ENCODE measurements at regions not wholly inside any gene's neighbourhood (a gene's known extent, or its start where the extent isn't known, plus 50 kb on each side); places are given as distances from the start of the nearest gene placed in this dataset.

- TF ChIP-seq EZH2phosphoT487 (IDR thresholded peaks at IDR 0.05; ENCODE audit: borderline replicate concordance, low read depth, low read length) (no peak), CTCF (conservative IDR thresholded peaks at IDR 0.05; ENCODE audit: low read length) (peak; percentile 84)
- peak; percentile 77 for DNase-seq (ENCODE audit: low spot score)
- Histone ChIP-seq H3K4me2 (ENCODE audit: low read length) (peak overlapping the region; percentile 31; the same call in 1 of the 2 replicates), H2AFZ (ENCODE audit: low read length) (no peak overlapping the region; the same call in 1 of the 2 replicates), H3K79me2 (ENCODE audit: insufficient read depth, low read depth, low read length) (no peaks in the 10 kb centered on the region), H4K20me1 (ENCODE audit: insufficient read depth, low read length) (no peaks in the 10 kb centered on the region), H3K36me3 (ENCODE audit: insufficient read depth, low read length) (no peaks in the 10 kb centered on the region), H3K4me1 (ENCODE audit: insufficient read depth, low read length, poor library complexity, severe bottlenecking) (peaks cover 16% of the 10 kb centered on the region), H3K27ac (ENCODE audit: low read depth, low read length, poor library complexity, severe bottlenecking) (no peak overlapping the region), H3K4me3 (ENCODE audit: low read depth, low read length, poor library complexity, severe bottlenecking) (no peak overlapping the region), H3K9me3 (ENCODE audit: low read length) (no peaks in the 10 kb centered on the region), H3K9me2 (ENCODE audit: insufficient read depth, low read length) (no peaks in the 10 kb centered on the region)
- intact Hi-C loops (cut with micrococcal nuclease; ENCODE audit: unreplicated experiment): loop anchor here (10.0 kb wide), 1 partner anchor 250 kb away; no protein-coding TSS in a partner anchor
- ChIA-PET POLR2A (interaction anchor here (0.9 kb wide), 1 partner anchor 10 kb away, joined by 3 read pairs; no protein-coding TSS in a partner anchor), CTCF (ENCODE audit: unreplicated experiment) (interaction anchor here (0.7 to 1.4 kb wide), 2 partner anchors 16 to 19 kb away, joined by 3 to 4 read pairs; no protein-coding TSS in a partner anchor)
- BruUV-seq (replicated peaks): no TSS peak
Observed at GRCh38 chr9:78115073-78115472, 83.5 kb upstream of the GNAQ start.

GRCh38 chr9:78114581-78114980 is 83.0 kb upstream of the GNAQ start:
- TF ChIP-seq CTCF (conservative IDR thresholded peaks at IDR 0.05; ENCODE audit: low read length): no peak
- no peak for TF ChIP-seq EZH2phosphoT487 (IDR thresholded peaks at IDR 0.05; ENCODE audit: borderline replicate concordance, low read depth, low read length)
- Histone ChIP-seq H2AFZ (ENCODE audit: low read length) (no peak overlapping the region; the same call in 1 of the 2 replicates), H3K4me3 (ENCODE audit: low read depth, low read length, poor library complexity, severe bottlenecking) (no peak overlapping the region), H3K9me2 (ENCODE audit: insufficient read depth, low read length) (no peaks in the 10 kb centered on the region), H3K4me1 (ENCODE audit: insufficient read depth, low read length, poor library complexity, severe bottlenecking) (peaks cover 16% of the 10 kb centered on the region), H3K79me2 (ENCODE audit: insufficient read depth, low read depth, low read length) (no peaks in the 10 kb centered on the region), H3K9me3 (ENCODE audit: low read length) (no peaks in the 10 kb centered on the region), H3K36me3 (ENCODE audit: insufficient read depth, low read length) (no peaks in the 10 kb centered on the region), H4K20me1 (ENCODE audit: insufficient read depth, low read length) (no peaks in the 10 kb centered on the region), H3K4me2 (ENCODE audit: low read length) (no peak overlapping the region), H3K27ac (ENCODE audit: low read depth, low read length, poor library complexity, severe bottlenecking) (no peak overlapping the region)
- BruUV-seq (replicated peaks): no TSS peak
- no peak for DNase-seq (ENCODE audit: low spot score)
- POLR2A ChIA-PET: interaction anchor here (0.6 to 1.0 kb wide), 2 partner anchors 12 to 254 kb away, joined by 3 read pairs; no protein-coding TSS in a partner anchor
- CTCF ChIA-PET (ENCODE audit: unreplicated experiment): no interaction called here
- intact Hi-C loops (cut with micrococcal nuclease; ENCODE audit: unreplicated experiment): loop anchor here (10.0 kb wide), 1 partner anchor 250 kb away; no protein-coding TSS in a partner anchor

- no peak overlapping the region for H3K27ac ChIP-seq (ENCODE audit: low read depth, low read length, poor library complexity, severe bottlenecking)
- no peak overlapping the region for H3K4me2 ChIP-seq (ENCODE audit: low read length)
- no peaks in the 10 kb centered on the region for H3K79me2 ChIP-seq (ENCODE audit: insufficient read depth, low read depth, low read length)
- no peaks in the 10 kb centered on the region for H3K9me2 ChIP-seq (ENCODE audit: insufficient read depth, low read length)
- peaks cover 9% of the 10 kb centered on the region for H3K4me1 ChIP-seq (ENCODE audit: insufficient read depth, low read length, poor library complexity, severe bottlenecking)
- H2AFZ ChIP-seq (ENCODE audit: low read length): no peak overlapping the region
- TF ChIP-seq EZH2phosphoT487 (IDR thresholded peaks at IDR 0.05; ENCODE audit: borderline replicate concordance, low read depth, low read length) (no peak), CTCF (conservative IDR thresholded peaks at IDR 0.05; ENCODE audit: low read length) (no peak)
- H4K20me1 ChIP-seq (ENCODE audit: insufficient read depth, low read length): no peaks in the 10 kb centered on the region
- H3K4me3 ChIP-seq (ENCODE audit: low read depth, low read length, poor library complexity, severe bottlenecking): no peak overlapping the region
- intact Hi-C loops (cut with micrococcal nuclease; ENCODE audit: unreplicated experiment): loop anchor here (10.0 kb wide), 1 partner anchor 252 kb away; no protein-coding TSS in a partner anchor
- POLR2A ChIA-PET: no interaction called here
- no peaks in the 10 kb centered on the region for H3K9me3 ChIP-seq (ENCODE audit: low read length)
- H3K36me3 ChIP-seq (ENCODE audit: insufficient read depth, low read length): no peaks in the 10 kb centered on the region
- BruUV-seq (replicated peaks): no TSS peak
- CTCF ChIA-PET (ENCODE audit: unreplicated experiment): no interaction called here
- no peak for DNase-seq (ENCODE audit: low spot score)
Observed at GRCh38 chr9:78112406-78112805, 80.8 kb upstream of the GNAQ start.

Measured in OCI-LY7 (cell line).